NCI-H2029 (cell line): ENCODE measurements at regions not wholly inside any gene's neighbourhood (a gene's known extent, or its start where the extent isn't known, plus 50 kb on each side); places are given as distances from the start of the nearest gene placed in this dataset.
"Not testable (repeated sequence)": the region's sequence is repeated elsewhere in the genome, so short reads cannot be mapped to it uniquely, and the experiment has no call there.

ENCODE experiments used
- DNase-seq: peaks from one replicate; lab custom pipeline; 2025; lab: John Stamatoyannopoulos, UW

DNA sequence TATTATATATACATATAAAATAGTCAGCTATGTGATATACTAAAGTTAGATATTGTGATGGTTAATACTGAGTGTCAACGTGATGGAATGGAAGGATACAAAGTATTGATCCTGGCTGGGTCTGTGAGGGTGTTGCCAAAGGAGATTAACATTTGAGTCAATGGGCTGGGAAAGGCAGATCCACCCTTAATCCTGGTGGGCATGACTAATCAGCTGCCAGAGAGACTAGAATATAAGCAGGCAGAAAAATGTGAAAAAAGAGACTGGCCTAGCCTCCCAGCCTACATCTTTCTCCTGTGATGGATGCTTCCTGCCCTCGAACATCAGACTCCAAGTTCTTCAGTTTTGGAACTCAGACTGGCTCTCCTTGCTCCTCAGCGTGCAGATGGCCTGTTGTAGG lies 321.6 kb upstream of the NT5E start:
- not testable (repeated sequence) for DNase-seq

DNA sequence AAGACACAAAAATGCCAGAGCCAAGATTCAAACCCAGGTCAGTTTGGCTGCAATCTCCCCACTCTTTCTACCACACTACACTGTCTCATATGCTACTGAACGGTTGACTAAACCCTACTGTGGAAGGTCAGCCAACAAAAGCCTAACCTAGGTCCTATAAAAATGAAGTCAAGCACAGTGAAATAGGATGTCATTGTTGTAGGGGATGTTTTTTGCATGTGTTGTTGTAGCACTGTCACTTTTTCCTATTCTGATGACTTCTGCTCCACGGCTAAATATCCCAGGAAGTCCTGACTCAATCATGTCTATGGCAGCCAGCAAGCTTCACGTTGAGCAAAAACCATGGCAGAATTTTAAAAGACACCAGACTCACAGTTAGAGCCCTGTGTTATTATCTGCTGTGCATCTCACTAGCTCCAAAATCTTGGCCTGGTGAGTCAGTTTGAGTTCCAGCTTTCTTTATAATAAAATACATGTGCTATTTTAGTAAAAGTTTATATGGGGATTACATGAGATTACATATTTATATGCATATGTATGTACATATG lies 322.1 kb upstream of the NT5E start:
- DNase-seq = no peak

DNA sequence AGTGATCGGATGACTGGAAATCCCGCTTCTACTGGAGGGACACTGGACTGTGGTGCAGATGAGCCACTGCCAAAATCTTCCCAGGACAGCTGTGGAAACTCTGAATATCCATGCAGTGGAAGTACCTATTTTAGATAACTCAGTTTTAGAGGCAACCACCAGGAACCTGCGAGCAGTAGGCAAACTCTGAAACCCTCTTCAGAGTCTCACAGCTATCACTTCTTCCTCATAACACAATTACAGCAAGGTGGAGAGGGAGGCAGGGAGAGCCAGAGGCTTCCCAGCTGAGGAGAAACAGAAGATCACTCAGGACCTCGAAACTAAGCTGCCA lies 322.8 kb upstream of the NT5E start:
- DNase-seq = no peak

DNA sequence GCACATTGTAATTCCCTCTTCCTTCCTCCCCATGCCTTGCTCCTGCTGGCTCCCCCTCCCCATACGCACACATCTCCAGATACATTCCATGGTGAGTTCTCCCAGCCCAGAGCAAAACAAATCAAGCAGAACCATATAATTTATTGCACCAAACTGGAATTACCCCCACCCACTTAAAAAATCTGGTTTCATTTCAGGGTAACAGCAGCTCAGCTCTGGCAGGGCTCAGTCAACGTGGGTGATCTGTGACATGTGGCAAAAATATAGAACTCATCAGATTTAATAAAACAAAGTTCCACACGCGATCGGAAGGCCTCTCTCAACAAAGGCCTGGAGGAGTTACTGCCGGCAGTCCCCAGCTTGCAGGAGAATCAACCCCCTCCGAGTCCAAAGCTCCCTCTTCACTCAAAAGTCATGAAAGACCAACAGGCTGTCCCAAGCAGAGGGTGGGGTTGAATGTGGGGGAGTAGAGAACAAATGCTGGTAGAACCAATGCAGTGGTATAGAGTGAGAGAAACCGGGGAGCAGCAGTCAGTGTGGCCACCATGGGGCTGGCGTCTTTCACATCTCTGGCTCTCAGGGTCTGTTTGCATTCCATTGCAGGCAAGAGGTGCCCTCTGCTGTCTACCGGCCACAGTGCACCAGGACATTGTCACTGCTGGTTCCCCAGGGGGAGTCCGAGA lies 323.3 kb upstream of the NT5E start:
- DNase-seq = no peak

DNA sequence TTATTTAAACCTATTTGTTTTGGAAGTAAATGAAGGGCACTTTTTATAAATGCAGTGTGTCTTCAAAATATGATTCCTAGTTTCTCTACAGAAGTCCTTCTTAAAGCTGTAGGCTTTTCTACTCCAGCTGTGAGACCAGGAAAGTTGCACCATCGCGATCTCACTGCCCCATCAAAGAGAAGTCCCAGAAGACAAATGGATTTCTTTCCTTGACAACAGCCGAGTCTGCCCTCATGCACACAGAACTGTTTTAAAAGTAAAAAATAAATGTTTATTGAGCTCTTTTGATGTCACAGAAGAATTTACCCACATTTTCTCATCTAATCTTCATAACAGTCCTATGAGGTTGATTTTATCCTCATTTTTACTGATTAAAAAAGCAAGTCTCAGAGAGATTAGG lies 324.4 kb upstream of the NT5E start:
- no peak for DNase-seq

DNA sequence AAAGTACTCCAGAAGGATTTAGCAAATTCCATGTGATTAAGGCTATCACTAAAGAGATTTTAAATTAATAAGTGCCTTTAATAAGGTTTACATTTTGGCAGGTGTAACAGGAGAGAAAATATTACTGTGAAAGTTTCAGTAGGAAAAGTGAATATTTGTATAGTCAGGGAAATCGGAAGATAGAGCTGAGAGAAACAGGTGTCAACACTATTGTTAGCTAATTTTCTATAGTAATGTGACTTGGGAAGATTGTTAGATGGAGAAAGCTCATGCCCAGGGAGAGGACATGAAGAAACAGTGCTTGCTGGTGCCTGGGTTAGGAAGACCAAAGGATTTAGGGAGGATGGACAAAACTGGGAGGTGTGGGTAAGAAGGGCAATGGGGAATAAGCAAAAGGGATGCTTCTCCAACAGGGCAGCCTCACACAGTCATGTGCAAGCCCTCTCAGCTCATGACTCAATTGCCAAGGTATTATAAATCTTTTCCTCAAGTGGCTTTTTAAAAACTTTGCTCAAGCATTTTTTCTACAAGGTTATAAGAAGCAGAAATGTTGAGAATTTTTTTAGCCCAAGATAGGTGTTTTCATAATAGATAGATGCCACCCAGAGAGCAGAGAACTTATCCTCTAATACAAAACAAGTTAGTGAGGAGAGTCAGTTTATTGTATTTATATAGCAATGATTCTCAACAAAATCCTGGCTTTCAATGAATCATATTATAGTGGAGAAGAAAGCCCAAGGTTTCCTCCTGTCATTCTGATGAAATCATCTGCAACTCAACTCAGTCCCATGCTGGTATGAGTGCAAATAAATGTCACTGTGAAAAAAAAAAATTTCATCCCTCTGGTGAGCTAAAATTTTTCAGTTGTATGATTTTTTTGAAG lies 325.2 kb upstream of the NT5E start:
- DNase-seq = no peak

DNA sequence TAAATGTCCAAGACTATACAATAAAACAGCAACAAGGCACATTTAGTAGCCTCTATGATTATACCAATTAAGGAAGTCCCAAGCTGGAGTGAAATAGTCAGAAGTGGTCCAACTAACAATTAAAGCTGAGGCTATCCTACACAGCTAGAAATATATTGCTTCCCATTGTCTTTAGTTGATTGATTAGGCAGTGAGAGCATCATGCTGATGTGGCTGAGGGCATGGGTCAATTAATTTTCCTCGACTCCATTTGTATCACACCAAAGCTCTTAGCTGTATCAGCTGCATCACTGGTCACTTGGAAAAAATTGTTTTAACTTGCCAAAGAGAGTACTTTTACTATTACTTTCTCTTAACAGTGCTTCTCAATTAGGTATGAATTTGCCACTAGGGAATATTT lies 328.7 kb upstream of the NT5E start:
- no peak for DNase-seq

DNA sequence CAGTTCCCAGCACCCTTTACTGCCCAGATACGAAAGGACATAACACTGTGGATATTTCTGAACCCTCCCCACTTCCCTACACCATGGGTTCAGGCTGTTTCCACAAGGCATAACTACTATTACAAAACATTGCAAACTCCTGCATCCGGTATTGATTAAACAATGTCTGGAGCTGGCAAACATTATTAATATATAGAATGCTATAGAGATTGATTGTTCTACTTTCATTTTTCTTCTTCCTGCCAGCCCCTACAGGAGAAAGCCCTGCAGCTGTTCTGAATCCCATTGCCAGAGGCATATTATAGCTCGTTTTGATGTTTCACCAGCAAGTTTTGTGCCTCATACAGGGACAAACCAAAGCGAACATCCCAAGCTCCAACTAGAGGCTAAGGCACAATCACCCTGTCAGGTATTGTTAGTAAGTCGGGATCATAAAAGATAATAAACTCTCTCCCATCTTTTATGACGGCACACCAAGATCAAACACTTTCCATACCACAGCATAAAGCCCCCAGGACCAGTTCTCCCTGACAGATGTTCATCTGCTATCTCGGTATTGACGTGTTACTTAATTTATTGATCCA lies 331.1 kb upstream of the NT5E start:
- DNase-seq = no peak

DNA sequence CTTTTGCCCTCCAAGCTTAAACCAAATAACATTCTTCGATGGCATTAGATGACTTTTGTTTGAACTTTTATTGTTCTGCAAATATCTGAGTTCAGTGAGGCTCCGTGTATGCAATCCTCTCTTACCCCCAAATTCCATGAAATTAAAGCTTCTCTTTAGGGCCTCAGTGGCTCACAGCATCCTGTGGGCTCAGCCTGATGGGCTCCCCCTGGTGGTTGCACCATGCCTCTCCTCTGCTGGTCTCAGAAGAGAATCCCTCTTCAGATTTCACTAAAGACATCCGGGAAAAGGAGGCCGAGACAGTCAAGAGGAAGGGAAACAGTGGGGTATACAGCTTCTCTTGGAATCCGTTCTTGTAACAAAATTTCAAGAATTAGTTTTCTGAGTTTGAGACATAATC lies 331.6 kb upstream of the NT5E start:
- DNase-seq = no peak

DNA sequence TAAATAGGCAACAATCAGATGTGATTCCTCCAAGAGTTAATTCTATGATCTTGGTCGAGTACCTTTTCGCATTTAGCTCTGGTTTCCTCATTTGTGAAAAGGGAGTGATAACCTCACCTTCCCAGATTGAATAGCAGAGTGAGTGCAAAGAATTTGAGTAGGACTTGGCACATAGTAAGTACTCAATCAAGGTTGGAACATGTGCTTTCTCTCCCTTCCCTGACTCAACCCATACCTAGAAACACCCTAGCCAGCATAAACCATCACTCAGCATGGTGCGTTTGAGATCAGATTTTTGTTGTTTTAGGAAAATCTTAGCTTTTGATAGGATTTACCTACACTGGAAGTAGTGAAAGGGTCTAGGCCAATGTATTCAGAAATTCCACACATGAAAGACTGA lies 333.4 kb upstream of the NT5E start:
- DNase-seq = no peak

DNA sequence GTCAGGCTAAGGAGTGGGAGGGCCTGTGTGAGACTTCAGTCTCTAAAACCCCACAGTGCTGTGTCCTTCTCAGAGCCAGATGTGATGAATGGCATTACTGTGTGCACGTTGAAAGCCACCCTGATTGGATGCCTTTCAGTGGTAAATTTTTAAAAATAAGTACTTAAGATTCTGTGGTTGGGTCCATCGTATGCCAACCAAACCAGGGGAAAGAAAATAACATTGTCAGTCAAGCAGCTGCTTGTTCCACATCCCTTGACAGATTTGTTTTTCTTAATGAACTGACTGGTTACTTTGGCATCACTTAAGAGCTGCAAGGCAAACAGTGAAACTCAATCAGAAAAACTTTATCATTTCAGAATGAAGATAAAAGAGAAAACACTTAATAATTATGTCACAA lies 334.0 kb upstream of the NT5E start:
- no peak for DNase-seq

DNA sequence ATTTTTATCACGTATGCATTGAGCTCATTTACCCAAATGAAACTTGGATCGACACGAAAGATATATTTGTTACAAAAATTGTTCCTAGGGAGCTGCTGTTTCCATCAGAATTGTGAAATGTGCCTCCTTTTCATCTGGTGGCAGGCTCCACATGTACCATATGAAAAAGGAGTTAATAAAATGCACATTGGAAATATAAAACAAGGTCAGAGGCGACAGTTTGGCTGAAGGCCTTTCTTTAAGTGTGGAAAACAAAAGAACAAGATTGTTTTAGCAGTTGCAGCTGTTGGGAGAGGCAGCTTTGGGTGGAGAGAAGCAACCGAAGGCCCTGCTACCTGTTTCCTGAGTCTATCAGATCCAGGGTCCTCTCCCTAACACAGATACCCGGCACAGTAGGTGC lies 334.5 kb upstream of the NT5E start:
- no peak for DNase-seq

DNA sequence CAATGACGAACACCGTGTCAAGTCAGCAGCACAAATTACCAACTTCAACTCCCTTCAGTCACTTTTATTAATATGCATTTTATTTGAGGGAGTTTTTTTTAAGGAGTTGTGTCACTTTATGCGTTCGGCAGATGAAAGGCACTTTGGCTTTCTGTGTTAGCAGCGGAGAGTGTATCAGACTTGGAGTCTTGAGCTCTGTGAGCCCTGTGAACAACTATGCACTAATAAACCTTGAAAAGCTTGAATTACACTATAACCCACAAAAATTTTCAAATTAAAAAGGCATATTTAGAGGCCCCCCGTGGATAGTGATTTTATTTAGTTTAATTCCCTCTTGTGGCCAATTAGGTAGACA lies 335.3 kb upstream of the NT5E start:
- DNase-seq = no peak

DNA sequence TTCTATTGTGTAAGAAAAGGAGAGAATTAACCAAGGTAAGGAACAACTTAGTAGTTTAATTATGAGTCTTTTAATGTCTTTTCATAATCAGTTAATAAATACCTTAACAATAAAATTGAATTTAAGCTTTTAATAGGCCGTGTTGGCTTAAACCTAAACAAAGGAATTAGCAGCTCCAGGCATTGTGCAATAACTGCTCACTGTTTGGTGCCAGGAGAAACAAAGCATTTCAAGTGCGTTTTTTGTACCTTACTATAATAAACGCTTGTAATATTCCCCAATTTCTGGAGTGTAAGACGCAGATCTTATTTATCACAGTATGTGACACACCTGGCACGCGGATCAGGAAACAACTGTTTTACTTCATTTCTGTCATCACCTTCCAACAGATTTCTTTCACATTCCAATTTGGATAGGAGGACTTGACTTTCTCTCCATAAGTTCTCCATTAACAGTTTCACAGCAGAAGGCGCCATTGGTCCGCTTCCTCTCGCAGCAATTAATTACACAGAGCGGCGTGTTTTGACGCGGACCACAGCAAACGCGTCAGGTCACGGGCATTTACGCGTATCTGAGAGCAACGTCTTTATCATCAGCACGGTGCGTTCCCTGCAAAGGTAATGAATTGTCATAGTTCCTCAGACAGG lies 335.8 kb upstream of the NT5E start:
- DNase-seq = no peak

DNA sequence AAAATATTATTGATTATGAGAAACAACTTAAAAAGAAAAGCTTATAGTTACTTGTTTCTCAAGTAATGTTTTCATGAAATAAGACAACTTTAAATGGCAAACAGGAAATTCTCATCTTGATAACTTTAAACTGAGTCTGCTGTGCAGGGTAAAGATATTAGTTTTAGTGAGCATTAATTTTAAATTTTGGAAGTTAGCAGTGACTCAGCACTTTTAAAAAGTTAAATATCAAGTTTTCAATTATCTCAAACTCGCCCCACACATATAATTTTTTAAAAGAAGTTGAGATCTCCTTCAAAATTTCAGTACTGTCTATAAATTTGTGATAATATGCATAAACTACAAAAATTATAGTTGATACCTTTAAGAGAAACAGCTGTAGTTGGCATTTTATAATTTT lies 337.3 kb upstream of the NT5E start:
- DNase-seq = no peak

DNA sequence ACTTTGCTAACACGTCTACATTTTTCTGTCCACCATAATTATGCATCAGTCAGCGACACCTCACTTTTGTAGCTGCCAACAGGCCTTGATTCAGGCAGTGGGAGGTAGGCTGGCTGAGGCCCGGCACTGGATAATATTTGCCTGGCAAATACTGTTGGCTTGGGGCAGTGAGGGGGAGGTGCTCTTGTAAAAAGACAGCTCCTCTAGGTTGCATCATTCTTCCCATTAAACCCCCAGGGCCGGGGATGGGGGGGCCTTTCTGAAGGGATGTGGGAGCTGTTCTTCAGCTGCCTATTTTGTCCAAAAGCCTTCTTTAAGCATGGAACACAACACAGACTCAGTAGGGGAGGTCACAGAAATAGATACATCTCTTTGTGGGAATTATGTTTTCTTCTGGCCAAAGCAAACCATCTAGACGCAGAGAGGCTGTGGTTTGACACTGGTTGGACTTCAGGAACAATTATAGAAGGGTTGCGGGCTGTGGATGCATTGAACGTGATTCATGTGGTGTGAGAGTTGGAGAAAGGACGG lies 338.3 kb upstream of the NT5E start:
- DNase-seq = no peak

DNA sequence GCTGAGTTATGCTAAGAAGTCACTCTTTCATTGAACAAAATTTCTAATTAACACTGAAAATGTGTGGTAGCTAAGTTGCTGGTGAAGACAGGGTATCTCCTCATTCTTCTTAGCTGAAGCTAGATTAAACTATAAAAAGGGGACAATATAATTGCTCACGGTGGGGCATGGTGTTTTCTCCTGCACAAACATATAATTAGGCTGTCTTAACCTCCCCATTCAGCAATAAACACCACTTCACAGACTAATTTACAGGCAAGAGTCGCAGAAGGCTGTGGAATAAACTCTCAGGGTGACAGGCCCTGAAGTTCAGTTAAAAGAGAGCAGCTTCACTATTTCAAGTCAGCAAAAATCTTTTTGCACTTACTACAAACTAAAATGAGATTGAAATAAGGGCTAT lies 338.9 kb upstream of the NT5E start:
- no peak for DNase-seq

DNA sequence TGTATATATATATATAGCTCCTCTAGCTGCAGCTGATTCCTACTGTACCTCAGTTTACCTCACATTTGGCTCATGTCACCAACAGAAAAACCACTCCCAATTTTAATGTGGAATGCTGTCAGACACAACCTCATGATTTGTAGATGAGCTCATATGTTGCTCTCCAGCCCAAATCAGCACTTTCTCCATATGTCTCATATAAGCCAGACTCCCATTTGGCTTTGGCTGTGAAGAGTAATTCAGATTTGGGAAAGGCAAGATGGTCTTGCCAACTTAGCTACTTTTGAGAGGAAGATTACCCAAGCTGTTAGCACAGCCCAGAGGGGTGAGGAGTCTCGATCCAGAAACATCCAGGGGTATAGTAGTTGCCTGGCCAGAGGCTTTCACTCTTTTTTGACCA lies 342.2 kb upstream of the NT5E start:
- no peak for DNase-seq

DNA sequence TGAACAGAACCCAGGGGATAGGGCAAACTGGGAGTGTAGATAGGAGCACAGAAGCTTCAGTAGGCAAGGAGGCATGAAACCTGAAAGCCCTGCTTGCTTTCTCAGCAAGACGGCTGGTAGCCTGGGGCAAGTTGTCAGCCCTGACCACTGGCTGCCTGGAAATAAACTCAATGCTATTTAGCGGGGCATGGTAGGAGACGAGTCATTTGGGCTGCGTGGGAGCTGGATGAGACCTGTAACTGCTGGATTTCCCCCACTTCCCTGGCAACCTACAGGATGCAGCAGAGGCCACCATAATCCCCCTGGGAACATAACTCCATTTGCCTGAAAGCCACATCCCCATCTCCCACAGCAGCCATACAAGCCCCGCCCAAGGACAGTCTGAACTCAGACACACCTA lies 332.6 kb upstream of the TBX18 start:
- no peak for DNase-seq

DNA sequence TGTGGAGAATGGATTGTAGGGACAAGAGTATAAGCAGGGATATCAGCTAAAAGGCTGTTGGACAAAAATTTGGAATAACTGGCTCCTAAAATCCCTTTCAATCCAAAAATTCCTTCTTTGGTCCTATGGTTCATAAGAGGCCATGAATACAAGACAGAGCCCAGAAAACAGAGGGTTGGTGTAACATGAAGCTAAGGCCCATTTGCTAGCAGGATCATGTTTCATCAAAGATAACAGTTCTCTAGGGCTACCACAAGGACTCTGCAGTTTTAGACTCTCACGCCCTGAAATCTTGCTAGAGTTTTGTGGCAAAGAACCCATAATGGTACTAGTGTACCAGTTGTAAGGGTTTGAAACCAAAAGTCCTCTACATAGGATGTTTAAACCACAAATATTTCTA lies 327.8 kb upstream of the TBX18 start:
- no peak for DNase-seq

DNA sequence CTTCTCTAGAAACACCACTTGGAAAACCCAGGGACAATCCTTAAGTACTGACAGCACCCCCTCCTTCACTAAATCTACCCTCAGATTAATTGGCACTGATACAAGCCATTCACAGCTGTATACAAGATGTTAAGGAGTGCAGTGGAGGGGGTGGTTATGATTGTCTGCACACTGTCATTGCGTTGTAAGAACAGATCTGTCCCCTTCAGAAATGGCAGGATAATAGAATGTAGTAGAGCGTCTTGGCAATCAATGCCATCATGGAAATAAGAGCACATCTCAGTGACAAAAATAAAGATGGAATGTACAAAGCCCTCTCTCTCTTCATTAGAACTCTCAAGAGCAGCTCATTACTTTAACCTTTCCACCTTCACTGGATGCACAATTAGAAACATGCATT lies 324.9 kb upstream of the TBX18 start:
- DNase-seq = no peak

DNA sequence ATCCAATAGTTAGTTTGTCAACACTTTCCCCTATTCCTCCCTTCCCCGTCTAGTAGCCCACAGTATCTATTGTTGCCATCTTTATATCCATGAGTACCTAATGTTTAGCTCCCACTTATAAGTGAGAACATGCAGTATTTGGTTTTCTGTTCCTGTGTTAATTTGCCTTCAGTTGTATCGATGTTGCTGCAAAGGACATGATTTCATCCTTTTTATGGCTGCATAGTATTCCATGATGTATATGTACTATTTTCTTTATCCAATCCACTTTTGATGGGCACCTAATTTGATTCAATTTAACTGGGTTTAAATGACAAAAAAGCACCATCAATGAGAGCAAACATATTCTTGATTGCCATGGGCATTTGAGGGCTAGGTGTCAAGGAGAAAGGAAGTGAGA lies 321.5 kb upstream of the TBX18 start:
- no peak for DNase-seq

DNA sequence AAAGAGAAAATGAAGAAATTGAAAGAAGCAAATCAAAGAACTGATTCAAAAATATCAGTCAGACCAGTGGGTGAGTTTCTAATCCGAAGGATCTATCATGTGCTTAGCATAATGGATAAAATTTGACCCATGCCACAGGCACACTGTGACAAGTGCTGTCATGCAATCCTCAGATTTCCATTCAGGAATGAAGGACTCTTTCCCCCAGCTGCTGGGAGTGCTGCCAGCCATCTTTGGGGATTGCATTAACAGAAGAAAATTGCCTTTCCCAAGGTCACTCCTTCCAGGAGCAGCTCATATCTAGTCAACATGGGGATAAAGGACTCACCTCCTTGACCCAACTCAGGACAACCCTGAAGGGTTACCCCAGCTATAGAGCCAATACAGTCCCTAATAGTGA lies 316.7 kb upstream of the TBX18 start:
- DNase-seq = no peak
